GM12878 (cell line): ENCODE measurements at regions not wholly inside any gene's neighbourhood (a gene's known extent, or its start where the extent isn't known, plus 50 kb on each side); places are given as distances from the start of the nearest gene placed in this dataset.
A peak's percentile ranks its signal among the peaks of the same experiment; 100 is the strongest.

Experiments
- TF ChIP-seq, protein P1 (sequence below), 3 experiments: IDR thresholded peaks in 2 of 3; conservative IDR thresholded peaks in 1 of 3; 2 replicates each; pipeline ENCODE4 v1.5.1; 2011; ENCODE audit warnings: low read depth in 3 of 3, low read length in 3 of 3, mild to moderate bottlenecking in 3 of 3, control low read depth in 2 of 3, moderate library complexity in 2 of 3, inconsistent platforms in 1 of 3, mixed read lengths in 1 of 3; ENCODE audit not compliant: control insufficient read depth in 2 of 3, insufficient read depth in 1 of 3; ENCODE audit errors: extremely low read depth in 1 of 3
- TF ChIP-seq, protein P2 (sequence below): fragments of 450-650 bp; IDR thresholded peaks from 2 replicates; pipeline ENCODE4 v1.6.1; 2016; ENCODE audit warnings: mild to moderate bottlenecking

DNA sequence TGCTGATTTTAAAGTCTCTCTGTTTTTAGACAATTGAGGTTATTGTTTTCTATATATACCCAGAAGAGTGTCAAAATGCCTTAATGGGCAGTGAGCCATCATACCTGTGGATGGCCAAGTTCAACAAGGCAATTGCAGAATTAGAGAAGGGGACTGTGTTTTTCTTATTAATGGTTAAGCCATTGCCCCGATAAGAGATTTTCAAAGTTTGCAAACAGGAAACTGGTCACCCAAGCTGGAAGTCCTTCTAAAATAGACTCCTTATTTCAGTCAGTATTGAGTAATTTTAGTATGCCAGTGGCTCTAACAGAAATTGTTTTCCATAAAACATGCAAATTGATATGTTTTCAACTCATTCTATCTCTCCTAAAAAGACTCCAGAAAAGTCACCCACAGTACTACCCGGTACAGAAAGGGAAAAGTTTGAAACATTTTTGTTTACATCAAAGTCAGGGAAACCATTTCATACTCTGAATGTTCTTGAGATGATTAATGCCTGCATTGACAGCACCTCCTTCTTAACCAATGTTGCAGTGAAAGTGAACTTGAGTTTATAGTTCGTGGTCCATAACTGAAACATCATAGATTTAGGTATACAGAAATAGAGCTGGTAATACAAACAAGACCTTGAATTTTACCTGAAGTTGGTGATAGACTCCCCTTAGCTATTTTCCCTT lies 191.1 kb downstream of the TMX1 start:
- TF ChIP-seq, protein P1, sequence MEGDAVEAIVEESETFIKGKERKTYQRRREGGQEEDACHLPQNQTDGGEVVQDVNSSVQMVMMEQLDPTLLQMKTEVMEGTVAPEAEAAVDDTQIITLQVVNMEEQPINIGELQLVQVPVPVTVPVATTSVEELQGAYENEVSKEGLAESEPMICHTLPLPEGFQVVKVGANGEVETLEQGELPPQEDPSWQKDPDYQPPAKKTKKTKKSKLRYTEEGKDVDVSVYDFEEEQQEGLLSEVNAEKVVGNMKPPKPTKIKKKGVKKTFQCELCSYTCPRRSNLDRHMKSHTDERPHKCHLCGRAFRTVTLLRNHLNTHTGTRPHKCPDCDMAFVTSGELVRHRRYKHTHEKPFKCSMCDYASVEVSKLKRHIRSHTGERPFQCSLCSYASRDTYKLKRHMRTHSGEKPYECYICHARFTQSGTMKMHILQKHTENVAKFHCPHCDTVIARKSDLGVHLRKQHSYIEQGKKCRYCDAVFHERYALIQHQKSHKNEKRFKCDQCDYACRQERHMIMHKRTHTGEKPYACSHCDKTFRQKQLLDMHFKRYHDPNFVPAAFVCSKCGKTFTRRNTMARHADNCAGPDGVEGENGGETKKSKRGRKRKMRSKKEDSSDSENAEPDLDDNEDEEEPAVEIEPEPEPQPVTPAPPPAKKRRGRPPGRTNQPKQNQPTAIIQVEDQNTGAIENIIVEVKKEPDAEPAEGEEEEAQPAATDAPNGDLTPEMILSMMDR (IDR thresholded peaks at IDR 0.05 in 2 of 3, conservative IDR thresholded peaks at IDR 0.05 in 1 of 3; ENCODE audit: control insufficient read depth in 2 of 3, extremely low read depth in 1 of 3, insufficient read depth in 1 of 3, low read depth in 3 of 3, low read length in 3 of 3): no peak
- TF ChIP-seq, protein P2, sequence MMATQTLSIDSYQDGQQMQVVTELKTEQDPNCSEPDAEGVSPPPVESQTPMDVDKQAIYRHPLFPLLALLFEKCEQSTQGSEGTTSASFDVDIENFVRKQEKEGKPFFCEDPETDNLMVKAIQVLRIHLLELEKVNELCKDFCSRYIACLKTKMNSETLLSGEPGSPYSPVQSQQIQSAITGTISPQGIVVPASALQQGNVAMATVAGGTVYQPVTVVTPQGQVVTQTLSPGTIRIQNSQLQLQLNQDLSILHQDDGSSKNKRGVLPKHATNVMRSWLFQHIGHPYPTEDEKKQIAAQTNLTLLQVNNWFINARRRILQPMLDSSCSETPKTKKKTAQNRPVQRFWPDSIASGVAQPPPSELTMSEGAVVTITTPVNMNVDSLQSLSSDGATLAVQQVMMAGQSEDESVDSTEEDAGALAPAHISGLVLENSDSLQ: peak; percentile 59; the same call in 1 of the 2 replicates
